Mesendoderm (in vitro differentiated cells): ENCODE measurements at regions not wholly inside any gene's neighbourhood (a gene's known extent, or its start where the extent isn't known, plus 50 kb on each side); places are given as distances from the start of the nearest gene placed in this dataset.

ENCODE experiments used
- DNase-seq: peaks from one replicate; pipeline ENCODE4 v3.0.0; 2013
- H2AK5ac ChIP-seq: 2 replicates; pipeline ENCODE4 v1.6.1; 2013; ENCODE audit warnings: low read length, inconsistent platforms
- H2BK120ac ChIP-seq: 2 replicates; pipeline ENCODE4 v1.6.1; 2013; ENCODE audit warnings: low read depth, mild to moderate bottlenecking, low read length, moderate library complexity, mixed read lengths
- H2BK15ac ChIP-seq: replicated peaks from 2 replicates; pipeline ENCODE4 v1.6.1; 2013; ENCODE audit warnings: low read depth, mild to moderate bottlenecking, moderate library complexity
- H2BK5ac ChIP-seq: 2 replicates; pipeline ENCODE4 v1.6.1; 2013; ENCODE audit warnings: low read length, inconsistent platforms
- H3K18ac ChIP-seq: 2 replicates; pipeline ENCODE4 v1.6.1; 2013; ENCODE audit warnings: mild to moderate bottlenecking, low read length, mixed read lengths
- H3K23ac ChIP-seq: one replicate; pipeline ENCODE4 v1.6.1; 2013; ENCODE audit warnings: low read length
- H3K27ac ChIP-seq: 2 replicates; pipeline ENCODE4 v1.5.1; 2013; ENCODE audit warnings: low read depth, mild to moderate bottlenecking, inconsistent platforms, low read length, moderate library complexity
- H3K27me3 ChIP-seq: 2 replicates; pipeline ENCODE4 v1.6.1; 2013; ENCODE audit warnings: low read length, control low read depth, mild to moderate bottlenecking, inconsistent platforms; ENCODE audit not compliant: insufficient read depth, poor library complexity
- H3K36me3 ChIP-seq: 2 replicates; pipeline ENCODE4 v1.6.1; 2013; ENCODE audit warnings: low read length, inconsistent platforms; ENCODE audit not compliant: control insufficient read depth, insufficient read depth
- H3K4ac ChIP-seq: one replicate; pipeline ENCODE4 v1.6.1; 2013; ENCODE audit warnings: low read depth, mild to moderate bottlenecking, low read length, moderate library complexity
- H3K4me1 ChIP-seq: 2 replicates; pipeline ENCODE4 v1.6.1; 2013; ENCODE audit warnings: low read depth, low read length, inconsistent platforms; ENCODE audit not compliant: control insufficient read depth
- H3K4me2 ChIP-seq: 2 replicates; pipeline ENCODE4 v1.6.1; 2013; ENCODE audit warnings: low read length
- H3K4me3 ChIP-seq: 2 replicates; pipeline ENCODE4 v1.5.1; 2013; ENCODE audit warnings: mild to moderate bottlenecking, low read length
- H3K56ac ChIP-seq: one replicate; pipeline ENCODE4 v1.6.1; 2013; ENCODE audit warnings: low read length
- H3K79me1 ChIP-seq: 2 replicates; pipeline ENCODE4 v1.6.1; 2013; ENCODE audit warnings: low read length, inconsistent platforms
- H3K79me2 ChIP-seq: 2 replicates; pipeline ENCODE4 v1.6.1; 2013; ENCODE audit warnings: mild to moderate bottlenecking, low read length; ENCODE audit not compliant: control insufficient read depth, insufficient read depth
- H3K9ac ChIP-seq: 2 replicates; pipeline ENCODE4 v1.6.1; 2013; ENCODE audit warnings: low read length, inconsistent platforms
- H4K5ac ChIP-seq: one replicate; pipeline ENCODE4 v1.6.1; 2013; ENCODE audit warnings: low read length
- H4K8ac ChIP-seq: one replicate; pipeline ENCODE4 v1.6.1; 2013; ENCODE audit warnings: low read depth, mild to moderate bottlenecking, control low read depth, low read length, moderate library complexity
- WGBS: extraction: QIAGEN DNeasy Blood & Tissue Kit; methylation state at CpG from one replicate; pipeline ENCODE4 v1.1.7; 2013; ENCODE audit warnings: low lambda C conversion rate, missing lambda C conversion rate; ENCODE audit not compliant: insufficient coverage; ENCODE audit errors: extremely low coverage; 5-methylcytosine and 5-hydroxymethylcytosine counted together

- DNase-seq, result no peak
- no peak overlapping the region for H3K4me3 ChIP-seq
- H3K56ac ChIP-seq, result no peak overlapping the region
- no peak overlapping the region for H3K18ac ChIP-seq
- no peaks in the 10 kb centered on the region for H3K79me1 ChIP-seq
- H2BK15ac ChIP-seq, result no peak overlapping the region
- no peak overlapping the region for H2BK5ac ChIP-seq
- no peak overlapping the region for H4K5ac ChIP-seq
- H3K36me3 ChIP-seq, result no peaks in the 10 kb centered on the region
- H3K4me2 ChIP-seq, result no peak overlapping the region
- H2BK120ac ChIP-seq, result no peak overlapping the region
- H3K4me1 ChIP-seq, result no peaks in the 10 kb centered on the region
- no peak overlapping the region for H3K4ac ChIP-seq
- H3K79me2 ChIP-seq, result no peaks in the 10 kb centered on the region
- H3K27me3 ChIP-seq, result no peaks in the 10 kb centered on the region
- no peak overlapping the region for H3K23ac ChIP-seq
- no peak overlapping the region for H2AK5ac ChIP-seq
- WGBS, result no CpG with 5 or more reads among the region's 2 CpGs
- H3K27ac ChIP-seq, result no peak overlapping the region
- H3K9ac ChIP-seq, result no peak overlapping the region
- no peak overlapping the region for H4K8ac ChIP-seq
Measured at GRCh38 chr5:3411363-3411762, 184.3 kb upstream of the IRX1 start.

GRCh38 chr5:3401635-3402034 is 194.0 kb upstream of the IRX1 start:
- H4K8ac ChIP-seq, result no peak overlapping the region
- H2BK15ac ChIP-seq, result no peak overlapping the region
- no peak overlapping the region for H2AK5ac ChIP-seq
- H2BK5ac ChIP-seq, result no peak overlapping the region
- H3K27ac ChIP-seq, result no peak overlapping the region
- H3K4me2 ChIP-seq, result no peak overlapping the region
- no peak overlapping the region for H3K18ac ChIP-seq
- no peak overlapping the region for H4K5ac ChIP-seq
- H3K9ac ChIP-seq, result no peak overlapping the region
- H3K4me1 ChIP-seq, result no peaks in the 10 kb centered on the region
- no peaks in the 10 kb centered on the region for H3K36me3 ChIP-seq
- H3K56ac ChIP-seq, result no peak overlapping the region
- no CpG with 5 or more reads among the region's 8 CpGs for WGBS
- no peaks in the 10 kb centered on the region for H3K79me2 ChIP-seq
- H3K23ac ChIP-seq, result no peak overlapping the region
- no peak for DNase-seq
- no peak overlapping the region for H2BK120ac ChIP-seq
- H3K4me3 ChIP-seq, result no peak overlapping the region
- no peaks in the 10 kb centered on the region for H3K27me3 ChIP-seq
- no peak overlapping the region for H3K4ac ChIP-seq
- no peaks in the 10 kb centered on the region for H3K79me1 ChIP-seq

GRCh38 chr5:3400659-3401058 is 195.0 kb upstream of the IRX1 start:
- no peak for DNase-seq
- H3K4ac ChIP-seq, result no peak overlapping the region
- H2BK5ac ChIP-seq, result no peak overlapping the region
- H3K27me3 ChIP-seq, result no peaks in the 10 kb centered on the region
- no peak overlapping the region for H3K23ac ChIP-seq
- no peaks in the 10 kb centered on the region for H3K79me1 ChIP-seq
- H3K36me3 ChIP-seq, result no peaks in the 10 kb centered on the region
- no peaks in the 10 kb centered on the region for H3K79me2 ChIP-seq
- no peak overlapping the region for H3K9ac ChIP-seq
- H2AK5ac ChIP-seq, result no peak overlapping the region
- H3K56ac ChIP-seq, result no peak overlapping the region
- H3K4me1 ChIP-seq, result no peaks in the 10 kb centered on the region
- H3K27ac ChIP-seq, result no peak overlapping the region
- H2BK120ac ChIP-seq, result no peak overlapping the region
- no peak overlapping the region for H3K4me3 ChIP-seq
- H3K4me2 ChIP-seq, result no peak overlapping the region
- H4K8ac ChIP-seq, result no peak overlapping the region
- no peak overlapping the region for H4K5ac ChIP-seq
- H3K18ac ChIP-seq, result no peak overlapping the region
- no CpG with 5 or more reads among the region's 8 CpGs for WGBS
- no peak overlapping the region for H2BK15ac ChIP-seq

- no peaks in the 10 kb centered on the region for H3K27me3 ChIP-seq
- no peak overlapping the region for H3K9ac ChIP-seq
- WGBS, result no CpG with 5 or more reads among the region's 12 CpGs
Measured at GRCh38 chr5:3394891-3395599, 200.6 kb upstream of the IRX1 start.

GRCh38 chr5:3393920-3394597 is 201.6 kb upstream of the IRX1 start:
- H3K56ac ChIP-seq, result no peak overlapping the region
- H2BK15ac ChIP-seq, result no peak overlapping the region
- no peak overlapping the region for H3K18ac ChIP-seq
- H3K4ac ChIP-seq, result no peak overlapping the region
- no peaks in the 10 kb centered on the region for H3K4me1 ChIP-seq
- no peak overlapping the region for H3K23ac ChIP-seq
- no peak overlapping the region for H3K4me3 ChIP-seq
- WGBS, result no CpG with 5 or more reads among the region's 24 CpGs
- H3K27me3 ChIP-seq, result no peaks in the 10 kb centered on the region
- no peaks in the 10 kb centered on the region for H3K79me2 ChIP-seq
- no peak overlapping the region for H2AK5ac ChIP-seq
- no peaks in the 10 kb centered on the region for H3K36me3 ChIP-seq
- H3K27ac ChIP-seq, result no peak overlapping the region
- H2BK120ac ChIP-seq, result no peak overlapping the region
- H3K9ac ChIP-seq, result no peak overlapping the region
- no peak for DNase-seq
- H4K8ac ChIP-seq, result no peak overlapping the region
- no peak overlapping the region for H4K5ac ChIP-seq
- H3K4me2 ChIP-seq, result no peak overlapping the region
- no peak overlapping the region for H2BK5ac ChIP-seq
- no peaks in the 10 kb centered on the region for H3K79me1 ChIP-seq

More at GRCh38 chr5:3394891-3395599, 200.6 kb upstream of the IRX1 start:
- no peaks in the 10 kb centered on the region for H3K79me1 ChIP-seq
- no peak overlapping the region for H3K4me3 ChIP-seq
- no peak overlapping the region for H3K4me2 ChIP-seq
- no peak overlapping the region for H2BK5ac ChIP-seq
- DNase-seq, result no peak
- no peak overlapping the region for H4K8ac ChIP-seq
- H3K4me1 ChIP-seq, result no peaks in the 10 kb centered on the region
- H3K56ac ChIP-seq, result no peak overlapping the region
- H3K27ac ChIP-seq, result no peak overlapping the region
- no peaks in the 10 kb centered on the region for H3K79me2 ChIP-seq
- H3K18ac ChIP-seq, result no peak overlapping the region
- no peak overlapping the region for H3K4ac ChIP-seq
- H2AK5ac ChIP-seq, result no peak overlapping the region
- H2BK15ac ChIP-seq, result no peak overlapping the region
- H2BK120ac ChIP-seq, result no peak overlapping the region
- H4K5ac ChIP-seq, result no peak overlapping the region
- no peaks in the 10 kb centered on the region for H3K36me3 ChIP-seq
- no peak overlapping the region for H3K23ac ChIP-seq
